ENCODE measurements at regions not wholly inside any gene's neighbourhood (a gene's known extent, or its start where the extent isn't known, plus 50 kb on each side); places are given as distances from the start of the nearest gene placed in this dataset.

DNA sequence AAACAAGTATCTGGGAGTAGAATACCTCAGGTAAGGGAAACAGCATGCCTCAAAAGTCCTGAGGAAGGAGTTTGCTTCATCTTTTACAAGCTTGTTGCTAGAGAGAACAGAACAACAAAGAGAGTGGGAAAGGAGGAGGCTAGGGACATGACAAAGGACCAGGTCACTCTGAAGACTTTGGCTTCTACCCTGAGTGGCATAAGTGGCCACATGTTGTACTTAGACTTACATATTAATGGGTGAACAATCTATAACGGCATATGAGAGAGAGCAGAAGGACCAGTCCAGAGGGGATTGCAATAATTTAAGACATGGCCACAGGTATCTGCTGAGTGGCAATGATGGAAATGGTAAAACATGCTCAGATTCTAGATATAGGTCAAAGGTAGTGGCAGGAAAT is 668.3 kb upstream of the ADGRB3 start:
- TF ChIP-seq, protein P1, sequence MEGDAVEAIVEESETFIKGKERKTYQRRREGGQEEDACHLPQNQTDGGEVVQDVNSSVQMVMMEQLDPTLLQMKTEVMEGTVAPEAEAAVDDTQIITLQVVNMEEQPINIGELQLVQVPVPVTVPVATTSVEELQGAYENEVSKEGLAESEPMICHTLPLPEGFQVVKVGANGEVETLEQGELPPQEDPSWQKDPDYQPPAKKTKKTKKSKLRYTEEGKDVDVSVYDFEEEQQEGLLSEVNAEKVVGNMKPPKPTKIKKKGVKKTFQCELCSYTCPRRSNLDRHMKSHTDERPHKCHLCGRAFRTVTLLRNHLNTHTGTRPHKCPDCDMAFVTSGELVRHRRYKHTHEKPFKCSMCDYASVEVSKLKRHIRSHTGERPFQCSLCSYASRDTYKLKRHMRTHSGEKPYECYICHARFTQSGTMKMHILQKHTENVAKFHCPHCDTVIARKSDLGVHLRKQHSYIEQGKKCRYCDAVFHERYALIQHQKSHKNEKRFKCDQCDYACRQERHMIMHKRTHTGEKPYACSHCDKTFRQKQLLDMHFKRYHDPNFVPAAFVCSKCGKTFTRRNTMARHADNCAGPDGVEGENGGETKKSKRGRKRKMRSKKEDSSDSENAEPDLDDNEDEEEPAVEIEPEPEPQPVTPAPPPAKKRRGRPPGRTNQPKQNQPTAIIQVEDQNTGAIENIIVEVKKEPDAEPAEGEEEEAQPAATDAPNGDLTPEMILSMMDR (IDR thresholded peaks at IDR 0.05) = no peak
- no peak for TF ChIP-seq POLR2A (IDR thresholded peaks at IDR 0.05)

Data from prostate gland (tissue), 2 donors.